Left forelimb (tissue), 1 donor: ENCODE measurements at regions not wholly inside any gene's neighbourhood (a gene's known extent, or its start where the extent isn't known, plus 50 kb on each side); places are given as distances from the start of the nearest gene placed in this dataset.

Experiments used
- DNase-seq: peaks from one replicate; pipeline ENCODE4 v3.0.0-alpha.2; 2018; ENCODE audit warnings: low spot score

DNA sequence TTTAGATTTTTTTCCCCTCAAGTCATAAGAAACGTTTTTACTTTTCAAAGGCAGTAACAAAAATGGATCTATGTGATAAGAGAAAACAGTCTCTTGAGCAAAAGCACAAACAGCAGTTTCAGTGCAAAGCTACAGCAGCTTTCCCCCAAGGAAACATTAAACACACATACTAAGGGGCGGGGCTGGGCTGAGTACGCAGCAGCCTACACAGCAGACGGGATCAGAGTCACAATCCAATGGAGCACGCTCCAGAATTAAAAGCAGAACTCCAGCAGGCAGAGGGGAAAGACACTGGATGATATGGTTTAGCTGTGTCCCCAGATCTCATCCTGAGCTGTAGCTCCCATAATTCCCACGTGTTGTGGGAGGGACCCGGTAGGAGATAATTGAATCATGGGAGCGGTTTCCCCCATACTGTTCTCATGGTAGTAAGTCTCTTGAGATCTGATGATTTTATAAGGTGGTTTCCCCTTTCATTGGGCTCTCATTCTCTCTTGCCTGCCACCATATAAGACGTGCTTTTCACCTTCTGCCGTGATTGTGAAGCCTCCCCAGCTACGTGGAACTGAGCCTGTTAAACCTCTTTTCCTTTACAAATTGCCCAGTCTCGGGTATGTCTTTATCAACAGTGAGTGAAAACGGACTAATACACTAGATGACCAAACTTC, 116.2 kb upstream of the SLCO3A1 start:
- no peak for DNase-seq

DNA sequence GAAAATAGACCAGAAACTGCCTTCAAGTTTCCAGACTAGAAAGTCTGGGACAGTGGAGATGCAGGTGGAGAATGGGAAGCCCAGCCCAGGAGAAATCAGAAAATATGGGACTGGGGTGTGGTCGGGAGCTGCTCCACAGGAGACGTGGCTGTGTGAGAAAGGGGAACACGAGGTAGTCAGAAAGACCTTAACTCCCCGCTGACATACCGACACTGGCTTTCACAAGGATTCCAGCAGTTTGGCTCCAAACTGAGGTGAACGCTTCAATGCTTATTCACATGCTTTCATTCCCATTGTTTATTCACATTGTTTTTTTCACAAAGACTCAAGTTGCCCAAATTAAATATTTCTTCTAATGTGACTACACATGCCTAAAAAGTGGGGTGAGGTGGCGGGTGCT, 111.5 kb upstream of the SLCO3A1 start:
- DNase-seq = no peak

GRCh38 chr15:91751611-91752010, 101.9 kb upstream of the SLCO3A1 start:
- DNase-seq = no peak

DNA sequence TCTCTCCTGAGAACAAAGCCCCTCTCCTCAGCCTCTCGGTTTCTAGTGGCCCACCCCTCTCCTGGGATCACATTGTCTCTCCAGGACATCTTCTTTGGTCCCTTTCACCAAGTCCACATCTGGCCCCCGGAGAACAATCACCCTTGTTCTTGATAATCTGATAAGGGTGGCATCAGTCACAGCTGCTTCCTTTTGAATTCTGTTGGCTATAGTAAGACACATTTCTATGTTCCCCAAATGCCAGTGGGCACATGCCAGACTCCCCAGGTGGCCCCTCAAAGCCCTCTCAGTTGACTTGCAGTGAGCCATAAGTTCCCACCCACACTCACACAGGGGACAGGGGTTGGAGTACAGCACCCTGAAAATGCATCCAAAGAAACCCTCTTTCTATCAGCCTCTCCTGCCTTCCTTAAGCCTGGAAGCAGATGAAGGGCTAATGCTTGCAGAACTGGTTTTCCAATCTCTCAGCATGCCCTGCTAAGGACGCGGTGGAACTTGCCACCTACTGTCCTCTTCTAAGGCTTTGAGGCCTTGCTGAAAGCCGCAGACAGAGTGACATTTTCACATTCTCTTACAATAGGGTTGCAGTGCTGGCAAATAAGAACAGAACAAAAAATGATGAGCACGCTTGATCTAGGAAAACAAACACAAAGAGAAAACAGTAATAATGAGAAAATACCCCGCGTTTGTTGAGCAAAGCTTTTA, 101.3 kb upstream of the SLCO3A1 start:
- DNase-seq = no peak

- no peak for DNase-seq
Observed at GRCh38 chr15:91759560-91759959, 93.9 kb upstream of the SLCO3A1 start.

DNA sequence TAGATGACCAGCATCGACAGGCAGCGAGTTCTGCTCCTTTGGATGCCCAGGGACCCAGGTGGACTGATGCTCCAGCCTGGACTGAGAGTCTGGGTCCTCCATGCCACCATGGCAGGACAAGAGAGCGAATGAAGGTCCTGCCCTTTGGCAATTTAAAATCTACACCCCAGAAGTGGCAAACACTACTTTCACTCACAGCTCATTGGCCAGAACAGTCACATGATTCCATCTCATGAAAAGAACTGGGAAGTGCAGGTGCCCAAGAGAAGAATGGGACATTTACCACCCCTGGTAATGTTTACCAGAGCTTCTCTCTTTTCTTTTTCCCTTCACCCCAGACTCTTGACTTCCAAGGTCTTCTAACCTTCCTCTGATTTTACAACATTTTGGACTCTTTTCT, 87.8 kb upstream of the SLCO3A1 start:
- DNase-seq = no peak

DNA sequence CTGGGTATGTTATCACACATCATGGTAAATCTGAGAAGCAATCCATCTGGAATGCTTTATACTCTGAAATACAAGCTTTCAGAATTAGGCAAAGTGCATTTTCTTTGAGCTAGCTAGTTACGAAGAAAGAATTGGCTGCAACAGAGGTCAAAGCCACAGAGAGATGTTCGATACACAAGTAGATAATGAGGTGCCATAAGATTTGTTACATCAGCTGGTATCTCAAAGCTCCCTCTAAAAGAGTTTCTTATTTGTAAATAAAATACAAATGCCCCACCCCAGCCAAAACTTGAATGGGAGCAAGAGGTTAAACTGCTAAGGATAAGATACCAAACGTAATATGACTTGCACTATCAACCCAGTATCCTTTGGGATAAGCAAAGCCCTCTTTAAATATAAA, 84.0 kb upstream of the SLCO3A1 start:
- no peak for DNase-seq

- no peak for DNase-seq
Observed at GRCh38 chr15:91769894-91770293, 83.6 kb upstream of the SLCO3A1 start.

DNA sequence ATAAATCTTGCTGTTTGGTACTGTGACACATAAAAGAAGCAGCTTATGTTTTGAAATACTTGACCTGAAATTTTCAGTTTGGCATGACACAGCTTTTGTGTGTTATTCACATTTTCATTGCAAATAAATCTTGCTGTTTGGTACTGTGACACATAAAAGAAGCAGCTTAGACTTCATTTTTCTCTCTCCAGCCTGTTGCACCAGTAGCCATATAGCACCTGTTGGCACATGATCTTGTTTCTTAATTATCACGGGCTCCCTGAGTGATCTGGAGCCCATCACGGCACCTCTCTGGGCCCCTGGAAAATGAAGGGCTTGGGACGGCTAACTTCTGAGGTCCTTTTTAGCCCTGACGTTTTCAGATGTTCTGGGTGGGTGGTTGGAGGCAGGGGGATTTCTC, 77.4 kb upstream of the SLCO3A1 start:
- no peak for DNase-seq

DNA sequence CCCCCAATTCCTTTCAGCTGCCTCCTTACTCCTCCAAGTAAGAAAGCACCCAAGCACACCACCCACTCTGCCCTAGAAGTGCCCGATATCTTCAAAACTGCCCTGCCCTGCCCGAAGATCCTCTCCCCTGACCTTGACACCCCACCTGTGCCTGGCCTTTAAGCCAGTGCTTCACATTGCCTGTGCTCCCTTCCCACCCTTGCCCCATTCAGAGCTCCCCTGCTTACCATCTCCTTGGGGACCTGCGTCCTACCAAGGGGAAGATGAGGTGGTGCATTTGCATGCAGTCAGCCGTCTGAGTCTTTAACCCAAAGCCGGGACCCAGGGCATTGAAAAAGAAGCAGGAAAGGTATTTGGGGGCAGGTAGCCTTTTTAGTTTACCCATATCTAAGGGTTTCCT, 73.5 kb upstream of the SLCO3A1 start:
- no peak for DNase-seq

GRCh38 chr15:91780387-91780786, 73.1 kb upstream of the SLCO3A1 start:
- DNase-seq = no peak

- DNase-seq = no peak
Observed at GRCh38 chr15:91782221-91782620, 71.3 kb upstream of the SLCO3A1 start.

DNA sequence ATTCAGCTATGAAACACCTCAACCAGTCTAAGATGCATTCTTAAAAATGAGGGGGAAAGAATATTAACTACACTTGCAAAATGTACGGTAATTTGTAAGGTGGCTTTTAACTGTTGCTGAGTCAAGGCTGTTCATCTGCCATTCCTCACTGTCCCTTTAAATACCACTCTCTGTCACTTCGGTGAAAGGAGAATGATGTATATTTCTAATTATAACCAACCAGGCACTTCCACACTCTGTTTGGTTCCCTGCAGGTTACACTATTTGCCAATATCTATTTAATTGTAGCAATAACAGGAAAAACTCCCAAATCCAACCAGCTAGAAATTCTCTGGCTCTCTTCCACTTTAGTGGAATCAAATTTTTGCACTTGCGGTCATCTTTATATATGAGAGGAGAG, 70.5 kb upstream of the SLCO3A1 start:
- DNase-seq = no peak

GRCh38 chr15:91783451-91783850, 70.1 kb upstream of the SLCO3A1 start:
- no peak for DNase-seq

DNA sequence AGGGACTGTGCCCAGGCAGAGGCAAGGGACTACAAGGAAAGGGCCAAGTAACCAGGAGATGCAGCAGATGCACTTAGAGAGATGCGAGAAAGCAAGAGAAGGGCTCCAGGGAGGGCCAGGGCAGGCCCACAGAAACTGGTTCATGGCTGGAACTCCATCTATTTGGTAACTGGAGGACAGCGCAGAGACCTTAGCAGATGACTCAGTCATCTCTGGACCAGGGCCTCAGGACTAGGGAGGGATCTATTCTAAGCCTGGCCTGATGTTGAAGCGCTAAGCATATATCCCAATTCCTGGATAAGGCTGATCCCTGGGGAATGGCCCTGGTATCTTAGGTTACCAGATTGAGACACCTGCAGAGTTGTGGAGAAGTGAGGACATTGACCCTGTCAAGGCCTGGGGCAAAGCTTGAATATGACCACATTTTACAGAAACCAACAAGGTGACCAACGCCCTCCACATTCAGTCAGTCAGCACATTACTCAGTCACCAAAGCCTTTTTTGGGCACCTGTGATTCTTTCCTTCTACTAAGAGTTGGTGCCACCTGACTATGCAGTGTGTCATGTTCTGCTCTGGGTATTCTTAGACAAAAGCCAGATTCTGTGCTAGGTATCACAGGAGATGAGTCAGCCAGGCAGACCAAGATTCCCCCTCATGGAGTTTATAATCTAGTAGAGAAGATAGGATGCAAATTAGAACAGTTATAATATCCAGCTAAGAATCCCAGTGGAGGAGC, 68.4 kb upstream of the SLCO3A1 start:
- DNase-seq = no peak

DNA sequence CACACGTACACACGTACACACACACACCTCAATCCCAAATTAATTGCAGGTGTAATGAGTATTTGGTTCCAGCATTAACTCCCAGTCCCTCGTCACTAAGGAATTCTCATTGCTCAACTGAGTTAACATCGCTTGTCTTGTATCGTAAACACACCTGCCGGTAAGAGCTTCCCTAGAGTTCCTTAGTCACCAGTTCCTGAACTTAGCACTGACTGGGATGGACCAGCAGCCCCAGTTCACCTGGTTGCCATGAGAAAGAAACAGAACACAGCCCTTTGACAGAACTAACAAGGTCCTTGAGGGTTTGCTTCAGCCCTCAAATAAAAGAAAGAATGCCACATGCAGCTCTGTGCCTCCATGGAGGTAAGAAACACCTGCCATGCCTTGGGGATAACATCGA, 66.3 kb upstream of the SLCO3A1 start:
- DNase-seq = no peak

- DNase-seq = no peak
Observed at GRCh38 chr15:91789136-91789535, 64.4 kb upstream of the SLCO3A1 start.

GRCh38 chr15:91790836-91791235, 62.7 kb upstream of the SLCO3A1 start:
- DNase-seq = no peak

DNA sequence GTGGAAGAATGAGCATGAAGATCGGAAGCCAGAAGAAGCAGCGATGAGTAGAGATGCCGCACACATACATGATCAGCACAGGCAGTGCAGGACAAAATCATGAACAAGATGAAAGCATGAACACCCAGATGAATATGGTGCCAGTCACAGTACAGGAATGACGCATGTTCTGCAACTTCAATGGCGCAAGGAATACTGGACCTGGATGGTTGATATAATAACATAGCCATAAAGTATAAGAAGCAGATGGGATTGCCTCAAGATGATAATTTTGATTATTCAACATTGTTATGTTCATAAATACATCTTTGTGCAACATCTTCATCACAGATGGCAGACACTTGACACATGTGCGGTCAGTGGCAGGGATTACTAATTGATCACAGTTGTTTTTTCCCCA, 59.7 kb upstream of the SLCO3A1 start:
- no peak for DNase-seq

- DNase-seq = no peak
Observed at GRCh38 chr15:91795235-91795634, 58.3 kb upstream of the SLCO3A1 start.

GRCh38 chr15:91801836-91802534, 51.5 kb upstream of the SLCO3A1 start:
- DNase-seq = no peak

DNA sequence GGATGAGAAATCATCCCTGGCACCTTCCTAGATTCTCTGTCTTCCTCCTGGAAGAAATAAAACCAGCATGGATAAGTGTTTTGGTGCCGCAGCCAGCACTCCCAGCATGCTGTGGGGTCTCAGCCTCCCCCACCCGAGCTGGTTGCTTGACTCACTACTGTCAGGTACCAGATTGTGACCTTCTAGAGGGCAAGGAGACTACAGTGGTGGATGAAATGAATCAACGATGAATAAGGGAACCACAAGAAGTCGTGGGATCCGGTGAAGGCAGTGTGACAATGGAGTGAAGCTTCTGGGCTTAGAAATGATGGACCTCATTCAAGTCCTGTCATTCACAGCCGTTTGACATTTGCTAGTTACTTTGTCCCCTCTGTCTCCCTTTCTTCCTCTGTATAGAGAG, 50.2 kb upstream of the SLCO3A1 start:
- DNase-seq = no peak
